H1 (cell line): ENCODE measurements at regions not wholly inside any gene's neighbourhood (a gene's known extent, or its start where the extent isn't known, plus 50 kb on each side); places are given as distances from the start of the nearest gene placed in this dataset.

Source experiments
- CTCF ChIA-PET: fragments of 300-600 bp; sonication (Branson Sonifier 250); formaldehyde crosslinking; loops from one replicate; lab custom pipeline; 2021; ENCODE audit not compliant: partially characterized antibody; lab: Charles Lee
- POLR2A ChIA-PET: fragments of 300-600 bp; sonication (Branson Sonifier 250); formaldehyde crosslinking; loops from one replicate; lab custom pipeline; 2021; ENCODE audit warnings: inconsistent platforms; ENCODE audit not compliant: partially characterized antibody; lab: Charles Lee
- DNase-seq, 2 experiments: peaks; one replicate each; pipeline versions ENCODE4 v3.0.0 to v3.0.0-alpha.2; 2010 to 2022; ENCODE audit warnings: low spot score in 2 of 2, low read depth in 1 of 2, mixed read lengths in 1 of 2
- FAIRE-seq: peaks from 2 replicates; lab custom pipeline; 2011; peaks lifted over from hg19 to GRCh38; lab: Jason Lieb, UNC
- H2AFZ ChIP-seq: 2 replicates; pipeline ENCODE4 v1.8.1; 2012; ENCODE audit warnings: low read length, inconsistent platforms
- H2AK5ac ChIP-seq: 2 replicates; pipeline ENCODE4 v1.6.1; 2013; ENCODE audit warnings: low read depth, low read length
- H2BK120ac ChIP-seq: replicated peaks from 2 replicates; pipeline ENCODE3; 2013; ENCODE audit warnings: low read depth, low read length, inconsistent platforms
- H2BK12ac ChIP-seq: 2 replicates; pipeline ENCODE4 v1.6.1; 2013; ENCODE audit warnings: low read depth, low read length
- H2BK15ac ChIP-seq: 2 replicates; pipeline ENCODE4 v1.6.1; 2013; ENCODE audit warnings: low read length
- H2BK20ac ChIP-seq: 2 replicates; pipeline ENCODE4 v1.6.1; 2013; ENCODE audit warnings: low read length
- H2BK5ac ChIP-seq: 2 replicates; pipeline ENCODE4 v1.6.1; 2013; ENCODE audit warnings: low read depth, low read length
- H3K14ac ChIP-seq: 2 replicates; pipeline ENCODE4 v1.6.1; 2013; ENCODE audit warnings: inconsistent platforms; ENCODE audit not compliant: insufficient read length
- H3K18ac ChIP-seq: 2 replicates; pipeline ENCODE4 v1.6.1; 2013; ENCODE audit warnings: low read length; ENCODE audit errors: extremely low read depth
- H3K23ac ChIP-seq: 2 replicates; pipeline ENCODE4 v1.6.1; 2013; ENCODE audit warnings: inconsistent platforms; ENCODE audit not compliant: insufficient read length
- H3K23me2 ChIP-seq: 2 replicates; pipeline ENCODE4 v1.6.1; 2013; ENCODE audit warnings: low read depth, low read length
- H3K27ac ChIP-seq: 2 replicates; pipeline ENCODE4 v1.6.1; 2011; ENCODE audit warnings: low read depth, low read length, inconsistent platforms
- H3K27me3 ChIP-seq, 4 experiments: replicated peaks in 1 of 4; 1 replicate in 1 of 4; 2 replicates in 3 of 4; pipeline versions ENCODE4 v1.6.1 to v1.8.1; 2011 to 2013; ENCODE audit warnings: low read length in 3 of 4, mild to moderate bottlenecking in 3 of 4, inconsistent platforms in 2 of 4, mixed read lengths in 2 of 4, moderate library complexity in 1 of 4; ENCODE audit not compliant: control insufficient read depth in 3 of 4, insufficient read depth in 3 of 4; ENCODE audit errors: extremely low read depth in 1 of 4
- H3K36me3 ChIP-seq, 4 experiments: 2 replicates each; pipeline versions ENCODE4 v1.6.1 to v1.8.1; 2011 to 2013; ENCODE audit warnings: mild to moderate bottlenecking in 4 of 4, low read length in 3 of 4, moderate library complexity in 2 of 4, control low read depth in 1 of 4, inconsistent platforms in 1 of 4; ENCODE audit not compliant: insufficient read depth in 4 of 4, control insufficient read depth in 2 of 4
- H3K4ac ChIP-seq: replicated peaks from 2 replicates; pipeline ENCODE3; 2013; ENCODE audit warnings: low read length, low read depth, mixed read lengths, inconsistent platforms; ENCODE audit not compliant: insufficient read length
- H3K4me1 ChIP-seq, 4 experiments: replicated peaks in 1 of 4; 1 replicate in 1 of 4; 2 replicates in 3 of 4; pipeline versions ENCODE4 v1.6.1 to v1.8.1; 2011 to 2013; ENCODE audit warnings: low read length in 3 of 4, inconsistent platforms in 2 of 4, mixed read lengths in 1 of 4; ENCODE audit not compliant: insufficient read depth in 4 of 4, control insufficient read depth in 3 of 4
- H3K4me2 ChIP-seq, 2 experiments: 2 replicates each; pipeline versions ENCODE4 v1.6.1 to v1.8.1; 2011 to 2013; ENCODE audit warnings: low read depth in 2 of 2, low read length in 2 of 2, control low read depth in 1 of 2, inconsistent platforms in 1 of 2, mild to moderate bottlenecking in 1 of 2; ENCODE audit not compliant: insufficient read depth in 1 of 2
- H3K4me3 ChIP-seq, 4 experiments: fragments of 200-600, 300-600 bp in 1 of 4; sonication (generic), shearing (Covaris generic), sonication (Bioruptor Twin) in 1 of 4; 2 replicates each; pipeline versions ENCODE4 v1.5.1 to v1.8.1; 2011 to 2016; ENCODE audit warnings: low read length in 4 of 4, low read depth in 3 of 4, control low read depth in 2 of 4, inconsistent platforms in 2 of 4, mild to moderate bottlenecking in 2 of 4, mixed read lengths in 1 of 4, moderate library complexity in 1 of 4; ENCODE audit not compliant: insufficient read depth in 2 of 4; ENCODE audit errors: extremely low read depth in 1 of 4
- H3K56ac ChIP-seq: replicated peaks from 2 replicates; pipeline ENCODE3; 2013; ENCODE audit warnings: low read depth, mild to moderate bottlenecking, mixed read lengths, low read length, inconsistent platforms; ENCODE audit not compliant: insufficient read length
- H3K79me1 ChIP-seq: 2 replicates; pipeline ENCODE4 v1.6.1; 2013; ENCODE audit warnings: low read depth, low read length, control low read depth
- H3K79me2 ChIP-seq, 2 experiments: 2 replicates each; pipeline versions ENCODE4 v1.6.1 to v1.8.1; 2012 to 2013; ENCODE audit warnings: low read length in 2 of 2, mild to moderate bottlenecking in 2 of 2, inconsistent platforms in 1 of 2; ENCODE audit not compliant: insufficient read depth in 2 of 2, control insufficient read depth in 1 of 2
- H3K9ac ChIP-seq, 4 experiments: replicated peaks in 1 of 4; 1 replicate in 1 of 4; 2 replicates in 3 of 4; pipeline versions ENCODE4 v1.6.1 to v1.8.1; 2011 to 2013; ENCODE audit warnings: low read depth in 3 of 4, low read length in 3 of 4, control low read depth in 2 of 4, mild to moderate bottlenecking in 2 of 4, moderate library complexity in 2 of 4, inconsistent platforms in 1 of 4; ENCODE audit errors: extremely low read depth in 1 of 4
- H3K9me3 ChIP-seq, 2 experiments: 2 replicates each; pipeline versions ENCODE4 v1.6.1 to v1.8.1; 2012 to 2013; ENCODE audit warnings: mild to moderate bottlenecking in 2 of 2, moderate library complexity in 2 of 2, control low read depth in 1 of 2, inconsistent platforms in 1 of 2, low read depth in 1 of 2, low read length in 1 of 2, mixed read lengths in 1 of 2; ENCODE audit not compliant: insufficient read depth in 2 of 2
- H4K20me1 ChIP-seq, 2 experiments: replicated peaks in 1 of 2; 2 replicates each; pipeline versions ENCODE3 to v1.8.1; 2011 to 2013; ENCODE audit warnings: inconsistent platforms in 2 of 2, low read length in 2 of 2, mild to moderate bottlenecking in 1 of 2; ENCODE audit not compliant: insufficient read depth in 2 of 2, control insufficient read depth in 1 of 2
- H4K5ac ChIP-seq: 2 replicates; pipeline ENCODE4 v1.6.1; 2013; ENCODE audit warnings: low read length, low read depth, mixed read lengths, inconsistent platforms; ENCODE audit not compliant: insufficient read length
- H4K8ac ChIP-seq: 2 replicates; pipeline ENCODE4 v1.8.0; 2013; ENCODE audit warnings: mild to moderate bottlenecking, moderate library complexity, low read length, inconsistent platforms; ENCODE audit not compliant: insufficient read depth; ENCODE audit errors: extremely low read depth
- H4K91ac ChIP-seq: replicated peaks from 2 replicates; pipeline ENCODE3; 2013; ENCODE audit warnings: low read length, mixed read lengths, inconsistent platforms; ENCODE audit not compliant: insufficient read length
- CREB1 ChIP-seq: IDR thresholded peaks from 2 replicates; pipeline ENCODE4 v1.6.1; 2012; ENCODE audit warnings: inconsistent platforms
- EZH2 ChIP-seq: fragments of 200-600 bp; sonication (generic); IDR thresholded peaks from 2 replicates; pipeline ENCODE4 v1.7.1; 2012; ENCODE audit warnings: low read depth, mild to moderate bottlenecking, moderate library complexity, low read length, inconsistent platforms; ENCODE audit not compliant: severe bottlenecking
- GABPA ChIP-seq: IDR thresholded peaks from 2 replicates; pipeline ENCODE4 v1.6.1; 2011; ENCODE audit warnings: mild to moderate bottlenecking, low read length, moderate library complexity, borderline replicate concordance; ENCODE audit not compliant: insufficient read depth
- HDAC2 ChIP-seq, 2 experiments: fragments of 300-600 bp in 1 of 2; sonication (generic) in 1 of 2; IDR thresholded peaks; 2 replicates each; pipeline ENCODE4 v1.6.1; 2011 to 2012; ENCODE audit warnings: low read depth in 2 of 2, low read length in 2 of 2, mild to moderate bottlenecking in 2 of 2, moderate library complexity in 2 of 2, borderline replicate concordance in 1 of 2, inconsistent platforms in 1 of 2
- KDM1A ChIP-seq: fragments of 200-600, 300-600 bp; sonication (generic); IDR thresholded peaks from 2 replicates; pipeline ENCODE4 v1.7.1; 2016; ENCODE audit warnings: mild to moderate bottlenecking, low read length, borderline replicate concordance
- PHF8 ChIP-seq: fragments of 200-600 bp; sonication (generic); conservative IDR thresholded peaks from 2 replicates; pipeline ENCODE4 v1.7.1; 2012; ENCODE audit warnings: low read depth, mild to moderate bottlenecking, inconsistent platforms, low read length, moderate library complexity
- SIRT6 ChIP-seq: IDR thresholded peaks from one replicate; pipeline ENCODE4 v1.7.1; 2012; ENCODE audit warnings: low read length, inconsistent platforms
- SP2 ChIP-seq: IDR thresholded peaks from 2 replicates; pipeline ENCODE4 v1.6.1; 2012; ENCODE audit warnings: mild to moderate bottlenecking, low read length, inconsistent platforms
- WGBS, 2 experiments: shearing (Covaris generic) in 1 of 2; methylation state at CpG; one replicate each; pipeline versions ENCODE4 v1.1.6 to v1.1.7; 2013 to 2015; ENCODE audit warnings: low lambda C conversion rate in 2 of 2, mixed read lengths in 2 of 2, inconsistent platforms in 1 of 2, low coverage in 1 of 2, missing lambda C conversion rate in 1 of 2; ENCODE audit not compliant: insufficient replicate concordance in 2 of 2, insufficient coverage in 1 of 2, insufficient read length in 1 of 2; ENCODE audit errors: extremely low coverage in 1 of 2, missing lambda C conversion rate in 1 of 2; 5-methylcytosine and 5-hydroxymethylcytosine counted together

- Histone ChIP-seq H2BK12ac (0 out of 2 replicates have a peak overlapping the region, but pooled peaks have one; percentile 68), H3K27me3 (peaks cover 0 to 7% (median 1%) of the 10 kb centered on the region in 4 experiments; a peak in 1 of 7 replicates), H3K9ac (no peak overlapping the region)
- TF ChIP-seq EZH2 (no peak), SIRT6 (no peak), KDM1A (peak; percentile 88; the same call in 1 of the 2 replicates), SP2 (no peak), GABPA (no peak), HDAC2 (IDR thresholded peaks at IDR 0.05; ENCODE audit: borderline replicate concordance in 1 of 2, low read depth in 2 of 2, low read length in 2 of 2) (0 out of 4 replicates have a peak, but pooled peaks of 1 of the 2 experiments have one; percentile 50), CREB1 (no peak), PHF8 (no peak)
- TF ChIP-seq, all 59 proteins: peak for 2
- POLR2A ChIA-PET, result no interaction called here
- Histone ChIP-seq H3K79me2 (no peaks in the 10 kb centered on the region), H3K4me3 (no peak overlapping the region), H3K4me1 (peaks cover 3 to 20% (median 9%) of the 10 kb centered on the region in 4 experiments), H3K14ac (no peak overlapping the region), H3K18ac (no peak overlapping the region), H3K36me3 (no peaks in the 10 kb centered on the region), H2BK120ac (no peak overlapping the region), H4K20me1 (no peaks in the 10 kb centered on the region), H2AFZ (no peak overlapping the region), H4K5ac (no peak overlapping the region), H4K8ac (no peak overlapping the region; the same call in 1 of the 2 replicates), H3K56ac (no peak overlapping the region), H3K79me1 (no peaks in the 10 kb centered on the region), H3K23ac (no peak overlapping the region), H2BK5ac (no peak overlapping the region), H2AK5ac (0 out of 2 replicates have a peak overlapping the region, but pooled peaks have one; percentile 48), H4K91ac (peak overlapping the region; percentile 52), H3K23me2 (no peaks in the 10 kb centered on the region), H2BK15ac (no peak overlapping the region), H3K4me2 (no peak overlapping the region), H3K9me3 (no peaks in the 10 kb centered on the region), H3K27ac (no peak overlapping the region), H2BK20ac (0 out of 2 replicates have a peak overlapping the region, but pooled peaks have one; percentile 43), H3K4ac (no peak overlapping the region)
- FAIRE-seq, result no peak
- DNase-seq, result no peak
- WGBS, 2 experiments, result 78% methylated on average over 4 of the region's 4 CpGs; no CpG with 5 or more reads in 1 of the 2 experiments
- CTCF ChIA-PET, result interaction anchor here (0.6 to 1.7 kb wide), 4 partner anchors 8 to 1259 kb away, joined by 3 to 8 read pairs (median 5); no protein-coding TSS in a partner anchor
Measured at GRCh38 chr16:86825631-86826030, 247.3 kb downstream of the FOXL1 start.
